GM18858 (cell line): ENCODE measurements at regions not wholly inside any gene's neighbourhood (a gene's known extent, or its start where the extent isn't known, plus 50 kb on each side); places are given as distances from the start of the nearest gene placed in this dataset.
"Not testable (repeated sequence)": the region's sequence is repeated elsewhere in the genome, so short reads cannot be mapped to it uniquely, and the experiment has no call there.

Experiments
- ATAC-seq: cut with Tn5 transposase; IDR thresholded peaks from one replicate; pipeline ENCODE4 v1.9.1; 2021; ENCODE audit not compliant: unreplicated experiment

DNA sequence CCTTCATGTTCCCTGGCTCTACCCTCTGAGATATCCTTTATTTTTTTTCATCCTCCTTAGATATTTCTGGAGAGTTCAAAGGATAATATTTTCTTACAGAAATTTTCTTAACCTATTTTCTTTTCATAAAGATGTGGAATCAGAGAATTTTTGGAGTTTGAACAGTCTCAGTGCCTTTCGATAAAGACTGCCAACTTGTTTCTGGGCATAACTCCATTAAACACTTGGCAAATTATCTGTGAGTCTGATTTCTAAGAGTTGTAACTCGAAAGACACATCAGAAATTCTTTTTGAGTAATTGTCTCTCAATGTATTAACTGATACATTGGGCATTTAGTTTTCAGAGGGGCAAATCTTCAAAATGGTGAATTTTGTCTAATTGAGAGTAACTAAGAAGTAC, 1255.6 kb downstream of the NCAM2 start:
- ATAC-seq: no peak

- ATAC-seq: no peak
These were observed 1260.6 kb downstream of the NCAM2 start for GRCh38 chr21:22258821-22259220.

- ATAC-seq: no peak
These were observed 1262.1 kb downstream of the NCAM2 start for GRCh38 chr21:22260274-22260673.

- no peak for ATAC-seq
These were observed 1265.7 kb downstream of the NCAM2 start for GRCh38 chr21:22263890-22264289.

- no peak for ATAC-seq
These were observed 1279.1 kb downstream of the NCAM2 start for GRCh38 chr21:22277341-22277740.

GRCh38 chr21:22278366-22278765, 1280.2 kb downstream of the NCAM2 start:
- no peak for ATAC-seq

GRCh38 chr21:22280851-22281250, 1282.6 kb downstream of the NCAM2 start:
- ATAC-seq: no peak

- ATAC-seq: no peak
These were observed 1290.8 kb downstream of the NCAM2 start for GRCh38 chr21:22288885-22289499.

- no peak for ATAC-seq
These were observed 1293.9 kb downstream of the NCAM2 start for GRCh38 chr21:22292144-22292543.

- no peak for ATAC-seq
These were observed 1299.4 kb downstream of the NCAM2 start for GRCh38 chr21:22297575-22297974.

GRCh38 chr21:22311741-22312462, 1313.7 kb downstream of the NCAM2 start:
- no peak for ATAC-seq

GRCh38 chr21:22314963-22315362, 1316.8 kb downstream of the NCAM2 start:
- no peak for ATAC-seq

DNA sequence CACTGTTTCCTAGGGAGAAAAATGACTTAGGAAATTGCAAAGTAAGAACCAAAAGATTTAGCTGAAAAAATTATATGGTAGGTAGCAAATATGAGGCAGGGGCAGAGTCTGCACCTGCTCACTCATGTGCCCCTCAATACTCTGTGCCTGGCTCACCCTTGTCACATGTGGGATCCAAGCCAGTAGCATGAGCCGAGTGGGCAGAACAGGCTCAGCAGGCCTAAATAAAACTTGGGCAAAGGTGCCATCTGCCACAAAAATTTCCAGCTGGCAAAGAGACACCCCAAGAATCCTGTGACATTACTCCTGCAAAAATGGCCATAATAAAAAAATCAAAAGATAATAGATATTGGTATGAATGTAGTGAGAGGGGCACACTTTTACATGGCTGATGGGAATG, 1321.2 kb downstream of the NCAM2 start:
- ATAC-seq: no peak

DNA sequence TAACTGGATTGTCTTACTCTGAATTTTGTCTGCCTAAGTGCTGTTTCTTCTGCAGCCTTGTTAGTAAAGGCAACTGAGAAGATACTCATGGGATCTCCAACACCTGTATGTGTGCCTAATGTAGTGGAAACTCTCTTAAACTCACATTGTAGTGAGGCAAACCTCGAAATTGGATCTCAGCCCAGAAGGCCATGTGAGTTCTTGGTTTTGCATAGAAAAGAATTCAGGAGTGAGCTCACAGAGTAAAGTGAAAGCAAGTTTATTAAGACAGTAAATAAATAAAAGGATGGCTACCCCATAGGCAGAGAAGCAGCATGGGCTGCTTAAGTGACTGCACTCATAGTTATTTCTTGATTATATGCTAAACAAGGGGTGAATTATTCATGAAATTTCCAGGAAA, 1344.7 kb downstream of the NCAM2 start:
- ATAC-seq: no peak

DNA sequence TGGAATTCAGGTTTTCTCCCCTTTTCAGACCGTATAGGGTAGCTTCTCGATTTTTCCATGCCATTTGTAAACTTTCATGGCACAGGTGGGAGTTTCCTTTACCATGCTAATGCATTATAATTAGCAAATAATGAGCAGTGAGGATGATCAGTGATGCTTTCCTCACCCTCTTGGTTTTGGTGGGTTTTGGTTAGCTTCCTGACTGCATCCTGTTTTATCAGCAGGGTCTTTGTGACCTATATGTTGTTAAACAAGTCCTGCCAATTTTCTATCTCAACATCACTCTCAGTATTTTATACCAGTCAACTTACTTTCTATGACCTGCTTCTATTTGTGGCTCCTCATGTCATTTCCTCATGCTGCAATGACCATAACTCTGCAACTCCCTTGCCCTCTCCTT, 1345.1 kb downstream of the NCAM2 start:
- ATAC-seq: no peak

GRCh38 chr21:22343721-22344120, 1345.5 kb downstream of the NCAM2 start:
- ATAC-seq: no peak

DNA sequence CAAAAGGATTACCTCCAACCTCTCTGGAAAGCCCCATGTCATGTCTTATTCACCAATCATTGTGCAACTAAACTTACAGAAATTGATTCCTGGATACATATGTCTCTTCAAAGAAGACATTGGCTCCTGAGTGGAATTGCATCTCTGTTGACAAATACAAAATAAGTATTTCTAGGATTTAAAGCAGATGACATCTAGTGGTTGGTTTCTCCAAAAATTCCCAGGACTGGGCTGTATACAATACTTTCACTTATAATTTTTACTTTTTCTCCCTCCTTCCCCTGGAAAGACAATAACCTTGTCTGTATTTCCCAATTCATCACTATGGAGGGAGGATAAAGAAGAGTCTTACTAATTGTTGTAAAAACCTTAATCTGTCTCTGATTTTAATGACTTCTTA, 1347.4 kb downstream of the NCAM2 start:
- no peak for ATAC-seq

- no peak for ATAC-seq
These were observed 1348.4 kb downstream of the NCAM2 start for GRCh38 chr21:22346576-22346975.

- no peak for ATAC-seq
These were observed 1352.9 kb downstream of the NCAM2 start for GRCh38 chr21:22351076-22351475.

- ATAC-seq: no peak
These were observed 1353.9 kb downstream of the NCAM2 start for GRCh38 chr21:22352088-22352487.

DNA sequence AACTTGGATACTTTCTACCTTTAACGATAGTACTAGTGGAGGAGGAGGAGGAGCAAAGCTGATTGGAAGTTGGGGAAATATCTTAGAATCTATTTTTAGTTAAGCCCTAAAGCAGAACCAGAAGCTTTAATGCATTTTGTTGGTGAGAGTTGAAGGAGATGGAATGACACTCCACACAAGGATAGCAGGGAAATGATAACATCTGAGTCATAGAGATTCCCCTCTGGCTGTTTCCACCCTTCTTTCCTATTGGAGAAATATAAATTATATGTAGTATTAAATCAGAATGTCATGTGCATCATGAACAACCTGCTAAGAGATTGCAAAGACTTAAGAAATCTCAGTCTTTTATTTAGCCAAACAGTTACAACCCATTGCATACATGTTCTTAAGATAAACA, 1357.7 kb downstream of the NCAM2 start:
- no peak for ATAC-seq

DNA sequence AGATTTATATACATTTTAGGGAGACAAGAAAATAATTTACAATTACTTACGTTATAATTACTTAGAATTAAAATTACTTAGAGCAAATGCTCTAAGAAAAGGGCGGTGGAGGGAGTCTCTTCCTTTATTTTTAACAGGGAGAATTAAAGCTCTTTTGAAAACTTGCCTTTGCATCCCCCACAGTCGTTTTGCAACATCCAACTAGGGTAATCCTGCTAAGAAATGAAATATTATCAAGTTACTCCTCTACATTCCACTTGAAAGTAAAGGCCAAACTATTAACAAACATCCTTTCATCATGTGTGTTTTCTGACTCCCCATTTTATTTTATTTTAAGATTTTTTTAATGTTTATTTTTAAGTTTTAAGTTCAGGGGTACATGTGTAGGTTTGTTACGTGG, 1358.5 kb downstream of the NCAM2 start:
- ATAC-seq: no peak

DNA sequence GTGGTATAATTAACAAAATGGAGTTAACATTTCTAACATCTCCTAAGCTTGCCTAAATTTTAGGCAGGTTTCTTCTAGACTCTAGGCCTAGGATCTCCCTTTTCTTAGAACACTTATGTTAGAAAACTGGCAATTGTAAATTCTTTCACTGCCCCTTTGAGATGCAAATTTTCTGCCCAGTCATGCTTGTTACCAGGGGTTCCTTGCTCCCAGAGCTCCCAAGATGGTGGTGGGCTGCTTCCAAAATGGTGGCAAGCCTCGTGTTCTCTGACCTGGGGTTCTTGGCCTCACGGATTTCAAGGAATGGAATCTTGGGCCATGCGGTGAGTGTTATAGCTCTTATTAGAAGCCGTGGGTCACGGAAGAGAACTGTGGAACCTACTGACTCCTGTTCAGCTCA, 1361.4 kb downstream of the NCAM2 start:
- ATAC-seq: not testable (repeated sequence)
